GM21390 (cell line): ENCODE measurements at regions not wholly inside any gene's neighbourhood (a gene's known extent, or its start where the extent isn't known, plus 50 kb on each side); places are given as distances from the start of the nearest gene placed in this dataset.

Experiments used
- ATAC-seq: cut with Tn5 transposase; IDR thresholded peaks from one replicate; pipeline ENCODE4 v1.9.1; 2021; ENCODE audit not compliant: unreplicated experiment

- no peak for ATAC-seq
These were observed 1325.4 kb upstream of the ZEB2 start for GRCh38 chr2:145845207-145845894.

GRCh38 chr2:145841973-145842372 lies 1322.1 kb upstream of the ZEB2 start:
- ATAC-seq, result no peak

GRCh38 chr2:145836986-145837385 lies 1317.1 kb upstream of the ZEB2 start:
- ATAC-seq, result no peak

- ATAC-seq, result no peak
These were observed 1315.7 kb upstream of the ZEB2 start for GRCh38 chr2:145835665-145836064.

- no peak for ATAC-seq
These were observed 1312.8 kb upstream of the ZEB2 start for GRCh38 chr2:145832681-145833080.

GRCh38 chr2:145829931-145830330 lies 1310.0 kb upstream of the ZEB2 start:
- no peak for ATAC-seq

- no peak for ATAC-seq
These were observed 1307.3 kb upstream of the ZEB2 start for GRCh38 chr2:145827235-145827634.

GRCh38 chr2:145824384-145824783 lies 1304.5 kb upstream of the ZEB2 start:
- ATAC-seq, result no peak

GRCh38 chr2:145822892-145823534 lies 1303.1 kb upstream of the ZEB2 start:
- ATAC-seq, result no peak

- ATAC-seq, result no peak
These were observed 1300.7 kb upstream of the ZEB2 start for GRCh38 chr2:145820651-145821050.

GRCh38 chr2:145818890-145819504 lies 1299.1 kb upstream of the ZEB2 start:
- no peak for ATAC-seq

GRCh38 chr2:145815933-145816332 lies 1296.0 kb upstream of the ZEB2 start:
- ATAC-seq, result no peak

GRCh38 chr2:145813481-145813880 lies 1293.6 kb upstream of the ZEB2 start:
- no peak for ATAC-seq

GRCh38 chr2:145812165-145812554 lies 1292.2 kb upstream of the ZEB2 start:
- ATAC-seq, result no peak

GRCh38 chr2:145811276-145812164 lies 1291.6 kb upstream of the ZEB2 start:
- ATAC-seq, result no peak

GRCh38 chr2:145807968-145808367 lies 1288.0 kb upstream of the ZEB2 start:
- ATAC-seq, result no peak

GRCh38 chr2:145807554-145807953 lies 1287.6 kb upstream of the ZEB2 start:
- ATAC-seq, result no peak

- ATAC-seq, result no peak
These were observed 1286.6 kb upstream of the ZEB2 start for GRCh38 chr2:145806546-145806945.

- no peak for ATAC-seq
These were observed 1282.2 kb upstream of the ZEB2 start for GRCh38 chr2:145802133-145802532.

- no peak for ATAC-seq
These were observed 1281.3 kb upstream of the ZEB2 start for GRCh38 chr2:145801210-145801609.
